OCI-LY3 (cell line): ENCODE measurements at regions not wholly inside any gene's neighbourhood (a gene's known extent, or its start where the extent isn't known, plus 50 kb on each side); places are given as distances from the start of the nearest gene placed in this dataset.

ENCODE experiments used
- H2AFZ ChIP-seq: fragments of 200-600, 300-600 bp; shearing (Covaris generic); 2 replicates; pipeline ENCODE4 v1.6.0; 2014; ENCODE audit warnings: antibody characterized with exemption, low read depth, low read length
- H3K27ac ChIP-seq: fragments of 200-600, 300-600 bp; sonication (generic); 2 replicates; pipeline ENCODE4 v1.5.1; 2014; ENCODE audit warnings: mild to moderate bottlenecking, low read length, moderate library complexity, mixed read lengths
- H3K27me3 ChIP-seq: fragments of 200-600, 300-600 bp; sonication (generic); 2 replicates; pipeline ENCODE4 v1.6.1; 2014; ENCODE audit warnings: low read depth, low read length, mixed read lengths
- H3K36me3 ChIP-seq: fragments of 200-600, 300-600 bp; sonication (generic); replicated peaks from 2 replicates; pipeline ENCODE3; 2014; ENCODE audit warnings: low read depth, low read length, mixed read lengths
- H3K4me1 ChIP-seq: fragments of 300-600, 200-600 bp; sonication (generic); 2 replicates; pipeline ENCODE4 v1.6.1; 2014; ENCODE audit warnings: low read length, mixed read lengths
- H3K4me2 ChIP-seq: fragments of 200-600, 300-600 bp; sonication (generic); 2 replicates; pipeline ENCODE4 v1.6.1; 2014; ENCODE audit warnings: low read length, mixed read lengths
- H3K4me3 ChIP-seq: fragments of 300-600, 200-600 bp; sonication (generic); 2 replicates; pipeline ENCODE4 v1.5.1; 2014; ENCODE audit warnings: antibody characterized with exemption, mild to moderate bottlenecking, low read length, moderate library complexity
- H3K79me2 ChIP-seq: fragments of 300-600, 200-600 bp; shearing (Covaris generic); 2 replicates; pipeline ENCODE4 v1.6.1; 2014; ENCODE audit warnings: mild to moderate bottlenecking, low read length, mixed read lengths
- H3K9ac ChIP-seq: fragments of 300-600, 200-600 bp; shearing (Covaris generic); 2 replicates; pipeline ENCODE4 v1.6.0; 2014; ENCODE audit warnings: mild to moderate bottlenecking, low read length, moderate library complexity
- H3K9me3 ChIP-seq: fragments of 200-600, 300-600 bp; shearing (Covaris generic); 2 replicates; pipeline ENCODE4 v1.6.1; 2014; ENCODE audit warnings: low read length, mixed read lengths; ENCODE audit not compliant: insufficient read depth
- H4K20me1 ChIP-seq: fragments of 200-600, 300-600 bp; sonication (generic); 2 replicates; pipeline ENCODE4 v1.6.1; 2016; ENCODE audit warnings: low read length, mixed read lengths; ENCODE audit not compliant: insufficient read depth
- EZH2phosphoT487 ChIP-seq: fragments of 200-600 bp; shearing (Covaris generic); IDR thresholded peaks from 2 replicates; pipeline ENCODE4 v1.6.1; 2018; ENCODE audit warnings: antibody characterized with exemption, mixed run types, low read depth
- TF ChIP-seq, protein P1 (sequence below): fragments of 200-600, 300-600 bp; sonication (generic); IDR thresholded peaks from 2 replicates; pipeline ENCODE4 v1.5.1; 2014; ENCODE audit warnings: antibody characterized with exemption, low read length, low read depth

DNA sequence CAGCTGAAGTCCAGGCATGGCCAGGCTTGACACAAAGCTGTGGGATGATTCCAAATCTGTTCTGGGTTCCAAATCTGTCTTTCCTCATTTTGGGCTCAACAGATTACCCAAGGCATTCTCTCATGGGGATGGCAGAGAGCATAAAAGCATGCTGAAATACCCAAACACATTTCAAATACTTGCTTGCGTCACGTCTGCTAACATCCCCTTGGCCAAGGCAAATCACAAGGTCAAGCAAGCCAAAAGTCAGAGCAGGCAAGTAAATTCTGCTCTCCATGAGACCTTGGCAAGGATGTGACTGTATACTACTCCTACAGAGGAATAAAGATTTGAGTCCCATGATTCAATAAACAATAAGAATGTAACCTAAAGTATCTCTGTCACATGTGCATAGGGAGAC, 306.7 kb downstream of the EPB41L4A start:
- Histone ChIP-seq H3K4me2 (no peak overlapping the region), H3K27ac (no peak overlapping the region), H3K36me3 (no peaks in the 10 kb centered on the region), H3K4me3 (no peak overlapping the region), H3K79me2 (no peaks in the 10 kb centered on the region), H3K27me3 (no peaks in the 10 kb centered on the region), H3K9ac (no peak overlapping the region), H3K9me3 (no peaks in the 10 kb centered on the region), H2AFZ (no peak overlapping the region), H3K4me1 (peaks cover 30% of the 10 kb centered on the region), H4K20me1 (no peaks in the 10 kb centered on the region)
- TF ChIP-seq EZH2phosphoT487 = no peak
- TF ChIP-seq, protein P1, sequence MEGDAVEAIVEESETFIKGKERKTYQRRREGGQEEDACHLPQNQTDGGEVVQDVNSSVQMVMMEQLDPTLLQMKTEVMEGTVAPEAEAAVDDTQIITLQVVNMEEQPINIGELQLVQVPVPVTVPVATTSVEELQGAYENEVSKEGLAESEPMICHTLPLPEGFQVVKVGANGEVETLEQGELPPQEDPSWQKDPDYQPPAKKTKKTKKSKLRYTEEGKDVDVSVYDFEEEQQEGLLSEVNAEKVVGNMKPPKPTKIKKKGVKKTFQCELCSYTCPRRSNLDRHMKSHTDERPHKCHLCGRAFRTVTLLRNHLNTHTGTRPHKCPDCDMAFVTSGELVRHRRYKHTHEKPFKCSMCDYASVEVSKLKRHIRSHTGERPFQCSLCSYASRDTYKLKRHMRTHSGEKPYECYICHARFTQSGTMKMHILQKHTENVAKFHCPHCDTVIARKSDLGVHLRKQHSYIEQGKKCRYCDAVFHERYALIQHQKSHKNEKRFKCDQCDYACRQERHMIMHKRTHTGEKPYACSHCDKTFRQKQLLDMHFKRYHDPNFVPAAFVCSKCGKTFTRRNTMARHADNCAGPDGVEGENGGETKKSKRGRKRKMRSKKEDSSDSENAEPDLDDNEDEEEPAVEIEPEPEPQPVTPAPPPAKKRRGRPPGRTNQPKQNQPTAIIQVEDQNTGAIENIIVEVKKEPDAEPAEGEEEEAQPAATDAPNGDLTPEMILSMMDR = no peak

GRCh38 chr5:112109331-112110007, 309.6 kb downstream of the EPB41L4A start:
- no peaks in the 10 kb centered on the region for H3K79me2 ChIP-seq
- no peak overlapping the region for H3K27ac ChIP-seq
- H3K27me3 ChIP-seq = no peaks in the 10 kb centered on the region
- H3K9ac ChIP-seq = no peak overlapping the region
- H3K4me1 ChIP-seq = peaks cover 41% of the 10 kb centered on the region
- peak overlapping the region; percentile 22; the same call in 1 of the 2 replicates for H3K4me2 ChIP-seq
- no peaks in the 10 kb centered on the region for H3K36me3 ChIP-seq
- no peak overlapping the region for H3K4me3 ChIP-seq
- H2AFZ ChIP-seq = no peak overlapping the region
- H3K9me3 ChIP-seq = no peaks in the 10 kb centered on the region
- no peaks in the 10 kb centered on the region for H4K20me1 ChIP-seq
- TF ChIP-seq EZH2phosphoT487 = no peak
- TF ChIP-seq, protein P1 = no peak

DNA sequence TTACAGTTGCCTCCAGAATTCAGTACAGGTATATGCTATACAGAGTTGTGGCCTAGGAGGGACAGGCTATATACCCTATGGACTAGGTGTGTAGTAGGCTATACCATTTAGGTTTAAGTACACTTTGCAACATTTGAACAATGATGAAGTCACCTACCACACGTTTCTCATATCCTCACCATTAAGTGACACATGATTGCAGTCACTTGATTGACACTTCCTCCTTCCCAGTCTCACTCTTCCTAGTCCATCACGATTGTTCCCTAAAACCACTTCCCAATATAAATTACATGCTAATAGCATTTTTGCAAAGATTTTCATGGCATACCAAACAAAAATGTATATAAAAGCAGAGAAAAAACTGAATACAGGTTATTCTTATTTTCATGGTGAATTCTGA, 312.2 kb downstream of the EPB41L4A start:
- Histone ChIP-seq H3K4me3 (no peak overlapping the region), H3K27me3 (no peaks in the 10 kb centered on the region), H3K9ac (no peak overlapping the region), H3K9me3 (no peaks in the 10 kb centered on the region), H4K20me1 (no peaks in the 10 kb centered on the region), H3K4me1 (peaks cover 46% of the 10 kb centered on the region), H3K36me3 (no peaks in the 10 kb centered on the region), H3K27ac (no peak overlapping the region), H3K4me2 (no peak overlapping the region; the same call in 1 of the 2 replicates), H3K79me2 (no peaks in the 10 kb centered on the region), H2AFZ (no peak overlapping the region)
- TF ChIP-seq, protein P1 = no peak
- no peak for TF ChIP-seq EZH2phosphoT487

DNA sequence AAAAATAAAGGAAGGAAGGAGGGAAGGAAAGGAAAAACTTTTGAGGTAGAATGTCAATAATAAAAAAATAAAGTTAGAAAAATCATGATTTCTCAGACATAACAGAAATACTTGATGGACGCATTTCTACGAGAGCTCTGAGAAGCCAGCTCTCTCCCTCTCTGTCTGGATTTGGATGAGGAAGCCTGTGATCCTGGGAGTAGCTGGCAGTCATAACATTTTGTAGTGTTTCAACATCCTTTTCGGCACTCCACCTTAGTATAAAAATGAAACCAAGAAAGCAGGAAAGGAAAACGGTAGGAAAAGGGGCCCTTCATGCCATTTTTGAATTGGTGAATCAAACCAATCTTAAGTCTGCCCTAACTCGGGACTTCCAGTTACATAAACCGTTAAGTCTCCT, 321.3 kb downstream of the EPB41L4A start:
- Histone ChIP-seq H2AFZ (no peak overlapping the region), H3K9ac (no peak overlapping the region), H3K9me3 (no peaks in the 10 kb centered on the region), H3K4me3 (no peak overlapping the region), H3K27me3 (no peaks in the 10 kb centered on the region), H3K79me2 (no peaks in the 10 kb centered on the region), H3K27ac (no peak overlapping the region), H3K4me2 (no peak overlapping the region), H3K4me1 (no peaks in the 10 kb centered on the region), H4K20me1 (no peaks in the 10 kb centered on the region), H3K36me3 (no peaks in the 10 kb centered on the region)
- TF ChIP-seq EZH2phosphoT487 = no peak
- TF ChIP-seq, protein P1 = no peak
